Ishikawa (cell line): ENCODE measurements at regions not wholly inside any gene's neighbourhood (a gene's known extent, or its start where the extent isn't known, plus 50 kb on each side); places are given as distances from the start of the nearest gene placed in this dataset.

Experiments used
- CEBPB ChIP-seq: IDR thresholded peaks from 2 replicates; pipeline ENCODE4 v1.6.1; 2012
- CREB1 ChIP-seq: IDR thresholded peaks from 2 replicates; pipeline ENCODE4 v1.6.1; 2012; ENCODE audit warnings: low read depth
- EGR1 ChIP-seq: IDR thresholded peaks from 2 replicates; pipeline ENCODE4 v1.6.1; 2012
- EP300 ChIP-seq: IDR thresholded peaks from 2 replicates; pipeline ENCODE4 v1.6.1; 2012; ENCODE audit warnings: borderline replicate concordance
- FOXM1 ChIP-seq: IDR thresholded peaks from 2 replicates; pipeline ENCODE4 v1.6.1; 2012; ENCODE audit warnings: low read depth, borderline replicate concordance
- NFIC ChIP-seq: IDR thresholded peaks from 2 replicates; pipeline ENCODE4 v1.6.1; 2012
- RAD21 ChIP-seq: IDR thresholded peaks from 2 replicates; pipeline ENCODE4 v1.6.1; 2012; ENCODE audit warnings: low read depth
- TAF1 ChIP-seq: IDR thresholded peaks from 2 replicates; pipeline ENCODE4 v1.6.1; 2012; ENCODE audit warnings: low read depth, mild to moderate bottlenecking
- TCF12 ChIP-seq: IDR thresholded peaks from 2 replicates; pipeline ENCODE4 v1.6.1; 2012; ENCODE audit warnings: low read depth
- TEAD4 ChIP-seq: IDR thresholded peaks from 2 replicates; pipeline ENCODE4 v1.6.1; 2012
- USF1 ChIP-seq: IDR thresholded peaks from 2 replicates; pipeline ENCODE4 v1.6.1; 2012
- YY1 ChIP-seq: IDR thresholded peaks from 2 replicates; pipeline ENCODE4 v1.6.1; 2012; ENCODE audit warnings: low read depth
- ZBTB7A ChIP-seq: IDR thresholded peaks from 2 replicates; pipeline ENCODE4 v1.6.1; 2012; ENCODE audit warnings: low read depth
- TF ChIP-seq, protein P1 (sequence below): IDR thresholded peaks from 2 replicates; pipeline ENCODE4 v1.6.1; 2012
- TF ChIP-seq, protein P2 (sequence below): IDR thresholded peaks from 2 replicates; pipeline ENCODE4 v1.6.1; 2012; ENCODE audit warnings: low read depth, mild to moderate bottlenecking

DNA sequence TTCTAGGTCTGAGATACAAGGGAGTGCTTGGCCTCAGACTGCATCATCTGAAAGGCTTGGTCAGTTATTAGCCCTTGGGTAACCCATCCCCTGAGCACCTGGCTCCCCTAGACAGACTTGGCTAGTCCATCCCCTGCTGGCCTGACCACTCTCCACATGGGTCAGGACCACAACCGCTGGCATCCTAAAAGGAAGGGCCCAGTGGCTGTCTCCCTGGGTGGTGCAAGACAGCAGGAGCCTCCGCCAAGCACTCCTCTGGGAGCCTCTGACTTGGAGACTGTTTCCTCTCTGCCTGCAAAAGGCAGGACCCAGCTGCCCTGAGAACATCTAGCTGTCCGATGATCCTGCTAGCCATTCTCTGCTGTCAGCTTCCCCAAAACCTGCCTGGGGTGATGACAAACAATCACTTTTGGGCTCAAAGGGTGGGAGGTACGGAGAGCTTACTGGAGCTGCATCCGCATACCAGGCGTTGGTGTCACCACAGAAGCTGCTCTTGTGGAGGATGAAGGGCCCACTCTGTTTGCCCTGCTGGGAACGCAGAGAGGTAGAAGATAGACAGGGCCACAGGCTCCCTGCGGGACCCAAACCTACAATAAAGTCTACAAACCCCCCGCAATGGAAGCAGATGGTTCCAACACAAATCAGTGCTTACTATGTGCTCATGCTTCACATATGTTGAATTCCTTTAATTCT is 108.0 kb upstream of the PRR20G start:
- TF ChIP-seq USF1 = no peak
- TF ChIP-seq, protein P1, sequence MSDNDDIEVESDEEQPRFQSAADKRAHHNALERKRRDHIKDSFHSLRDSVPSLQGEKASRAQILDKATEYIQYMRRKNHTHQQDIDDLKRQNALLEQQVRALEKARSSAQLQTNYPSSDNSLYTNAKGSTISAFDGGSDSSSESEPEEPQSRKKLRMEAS = no peak

DNA sequence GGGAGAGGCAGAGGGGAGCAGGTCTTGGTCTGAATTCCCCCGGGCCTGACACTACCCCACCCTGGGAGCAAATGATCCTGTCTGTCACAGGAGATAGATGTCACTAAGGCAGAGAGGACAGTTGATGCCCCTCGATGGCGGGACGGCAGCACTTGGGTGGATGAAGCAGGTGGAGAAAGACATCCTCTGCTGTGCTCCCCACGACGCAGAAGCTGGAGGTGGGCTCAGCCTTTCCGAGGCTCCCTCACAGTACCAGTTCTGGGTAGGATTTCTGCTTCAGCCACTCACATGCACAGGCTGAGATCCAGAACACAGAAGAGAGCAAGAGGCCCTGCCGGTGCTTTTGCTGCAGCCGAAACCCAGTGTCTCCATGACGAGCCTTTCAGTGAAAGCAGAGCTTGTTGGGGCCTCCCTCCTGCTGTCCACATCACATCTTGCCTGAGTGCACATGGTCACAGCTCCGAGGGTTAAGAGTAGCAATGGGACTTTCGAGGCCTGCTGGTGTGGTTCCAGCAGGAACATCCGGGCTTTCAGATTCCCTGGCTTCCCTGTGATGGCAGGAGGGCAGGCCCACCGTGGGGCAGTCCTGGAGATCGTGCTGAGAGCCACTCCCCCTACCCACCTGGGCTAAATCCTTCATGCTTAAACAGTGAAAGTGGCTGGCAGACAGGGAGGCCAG is 107.3 kb upstream of the PRR20G start:
- TF ChIP-seq TCF12 (no peak), NFIC (no peak), USF1 (no peak), TEAD4 (no peak), RAD21 (no peak), FOXM1 (no peak), EP300 (no peak), ZBTB7A (no peak), YY1 (no peak)
- TF ChIP-seq, protein P2, sequence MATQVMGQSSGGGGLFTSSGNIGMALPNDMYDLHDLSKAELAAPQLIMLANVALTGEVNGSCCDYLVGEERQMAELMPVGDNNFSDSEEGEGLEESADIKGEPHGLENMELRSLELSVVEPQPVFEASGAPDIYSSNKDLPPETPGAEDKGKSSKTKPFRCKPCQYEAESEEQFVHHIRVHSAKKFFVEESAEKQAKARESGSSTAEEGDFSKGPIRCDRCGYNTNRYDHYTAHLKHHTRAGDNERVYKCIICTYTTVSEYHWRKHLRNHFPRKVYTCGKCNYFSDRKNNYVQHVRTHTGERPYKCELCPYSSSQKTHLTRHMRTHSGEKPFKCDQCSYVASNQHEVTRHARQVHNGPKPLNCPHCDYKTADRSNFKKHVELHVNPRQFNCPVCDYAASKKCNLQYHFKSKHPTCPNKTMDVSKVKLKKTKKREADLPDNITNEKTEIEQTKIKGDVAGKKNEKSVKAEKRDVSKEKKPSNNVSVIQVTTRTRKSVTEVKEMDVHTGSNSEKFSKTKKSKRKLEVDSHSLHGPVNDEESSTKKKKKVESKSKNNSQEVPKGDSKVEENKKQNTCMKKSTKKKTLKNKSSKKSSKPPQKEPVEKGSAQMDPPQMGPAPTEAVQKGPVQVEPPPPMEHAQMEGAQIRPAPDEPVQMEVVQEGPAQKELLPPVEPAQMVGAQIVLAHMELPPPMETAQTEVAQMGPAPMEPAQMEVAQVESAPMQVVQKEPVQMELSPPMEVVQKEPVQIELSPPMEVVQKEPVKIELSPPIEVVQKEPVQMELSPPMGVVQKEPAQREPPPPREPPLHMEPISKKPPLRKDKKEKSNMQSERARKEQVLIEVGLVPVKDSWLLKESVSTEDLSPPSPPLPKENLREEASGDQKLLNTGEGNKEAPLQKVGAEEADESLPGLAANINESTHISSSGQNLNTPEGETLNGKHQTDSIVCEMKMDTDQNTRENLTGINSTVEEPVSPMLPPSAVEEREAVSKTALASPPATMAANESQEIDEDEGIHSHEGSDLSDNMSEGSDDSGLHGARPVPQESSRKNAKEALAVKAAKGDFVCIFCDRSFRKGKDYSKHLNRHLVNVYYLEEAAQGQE = no peak

DNA sequence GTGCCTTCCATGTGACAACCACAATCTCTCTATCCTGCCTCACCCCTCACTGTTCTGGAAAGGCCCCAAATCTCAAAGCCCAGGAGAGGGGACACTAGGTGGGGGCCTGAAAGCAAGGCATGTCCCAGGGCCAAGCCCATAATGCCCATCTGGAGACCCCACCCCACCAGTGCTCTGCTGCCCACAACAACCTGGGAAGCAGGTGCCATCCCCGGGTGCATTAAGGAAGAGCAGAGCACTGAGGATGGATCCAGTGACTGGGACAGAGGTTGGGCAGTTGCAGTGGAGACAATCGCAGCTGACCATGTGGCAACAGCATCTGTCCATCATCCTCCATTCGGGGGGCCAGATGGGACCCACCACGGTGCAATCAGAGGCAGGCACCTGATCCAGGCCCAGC is 106.2 kb upstream of the PRR20G start:
- TF ChIP-seq EP300 (no peak), CREB1 (no peak), RAD21 (no peak), TCF12 (no peak)

DNA sequence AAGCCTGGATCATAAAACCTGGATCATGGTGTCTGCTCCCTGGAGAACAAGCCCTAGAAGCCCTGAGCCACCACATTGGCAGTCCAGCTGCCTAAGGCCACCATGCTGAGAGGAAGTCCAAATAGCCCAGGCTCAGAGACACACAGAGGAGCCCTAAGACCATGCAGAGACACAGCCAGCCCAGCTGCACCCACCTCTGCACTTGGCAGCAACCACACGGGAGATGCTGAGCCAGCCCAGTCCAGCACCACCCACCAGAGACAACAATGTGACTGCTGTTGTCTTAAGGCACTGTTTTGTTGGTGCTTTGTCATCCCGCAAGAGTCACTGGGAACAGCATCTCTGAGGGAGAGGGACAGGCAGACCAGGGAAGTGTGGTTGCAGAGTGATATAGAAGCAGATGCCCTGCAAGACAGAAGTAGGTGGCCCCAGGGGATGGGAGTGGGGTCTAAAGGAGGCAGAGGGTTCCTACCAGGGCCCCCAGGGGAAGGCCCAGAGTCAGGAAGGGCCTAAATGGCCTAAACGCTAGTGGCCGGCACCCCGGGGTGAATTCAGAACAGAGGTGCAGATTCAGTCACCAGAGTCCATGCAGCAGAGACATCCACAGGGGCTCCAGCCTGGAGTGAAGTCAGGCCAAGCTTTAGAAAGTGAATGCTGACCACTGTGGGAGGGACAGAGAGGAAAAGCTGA is 105.4 kb upstream of the PRR20G start:
- TF ChIP-seq NFIC (no peak), CEBPB (no peak), ZBTB7A (no peak), FOXM1 (no peak), EGR1 (no peak)

DNA sequence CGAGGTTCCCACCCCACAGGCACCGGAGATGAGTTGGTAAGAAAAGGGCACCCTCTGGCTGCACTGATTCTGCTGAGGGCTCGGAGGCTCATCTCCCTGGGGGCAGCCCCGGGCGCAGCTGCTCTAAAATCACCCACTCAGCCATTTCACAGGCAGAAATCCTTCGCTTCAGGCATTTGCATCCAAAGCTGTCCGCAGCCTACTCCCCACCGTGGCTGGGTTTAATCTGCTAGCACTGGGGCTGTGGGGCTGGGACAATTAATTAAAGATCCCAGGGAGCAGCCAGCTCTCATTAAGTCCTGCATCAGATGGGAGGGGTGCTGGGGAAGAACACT is 104.3 kb upstream of the PRR20G start:
- TF ChIP-seq FOXM1 (no peak), EGR1 (no peak), YY1 (no peak), USF1 (no peak), EP300 (no peak), TEAD4 (no peak), ZBTB7A (no peak), RAD21 (no peak), CEBPB (no peak), TAF1 (no peak)
- TF ChIP-seq, protein P1 = no peak
- TF ChIP-seq, protein P2 = no peak
